ENCODE measurements at regions not wholly inside any gene's neighbourhood (a gene's known extent, or its start where the extent isn't known, plus 50 kb on each side); places are given as distances from the start of the nearest gene placed in this dataset.

- TF ChIP-seq CTCF (IDR thresholded peaks at IDR 0.05 in 2 of 3, conservative IDR thresholded peaks at IDR 0.05 in 1 of 3; ENCODE audit: insufficient read depth in 2 of 3, low read depth in 1 of 3, low read length in 3 of 3) (no peak), HDAC8 (tag; IDR thresholded peaks at IDR 0.05) (no peak), HMBOX1 (IDR thresholded peaks at IDR 0.05) (no peak), TCF3 (CRISPR knock-in tag; IDR thresholded peaks at IDR 0.05) (no peak), E2F8 (IDR thresholded peaks at IDR 0.05; ENCODE audit: low read depth, partially characterized antibody) (no peak), ELF1 (tag; IDR thresholded peaks at IDR 0.05) (no peak), ZNF318 (IDR thresholded peaks at IDR 0.05; ENCODE audit: borderline replicate concordance in 1 of 2, low read depth in 1 of 2) (no peak), GMEB1 (CRISPR knock-in tag; IDR thresholded peaks at IDR 0.05) (no peak), SRSF3 (IDR thresholded peaks at IDR 0.05; ENCODE audit: insufficient read depth, low read length) (no peak), RFX1 (IDR thresholded peaks at IDR 0.05) (no peak)
Observed at GRCh38 chr11:15665368-15665871, 550.7 kb downstream of the INSC start (continued).
